Esophagus squamous epithelium (tissue), 4 donors: ENCODE measurements at regions not wholly inside any gene's neighbourhood (a gene's known extent, or its start where the extent isn't known, plus 50 kb on each side); places are given as distances from the start of the nearest gene placed in this dataset.

Experiments
- POLR2A ChIP-seq, 4 donors: fragments of 450-650 bp; IDR thresholded peaks; one replicate each; pipeline ENCODE4 v1.6.1; 2017; ENCODE audit warnings: antibody characterized with exemption in 4 of 4, mild to moderate bottlenecking in 4 of 4, moderate library complexity in 3 of 4
- TF ChIP-seq, protein P1 (sequence below), 6 experiments: fragments of 450-650 bp in 4 of 6; fragments of 200-600 bp in 2 of 6; sonication (generic) in 2 of 6; IDR thresholded peaks; one replicate each; pipeline ENCODE4 v1.5.1; 2016 to 2019; ENCODE audit warnings: antibody characterized with exemption in 6 of 6, mild to moderate bottlenecking in 4 of 6, moderate library complexity in 4 of 6

DNA sequence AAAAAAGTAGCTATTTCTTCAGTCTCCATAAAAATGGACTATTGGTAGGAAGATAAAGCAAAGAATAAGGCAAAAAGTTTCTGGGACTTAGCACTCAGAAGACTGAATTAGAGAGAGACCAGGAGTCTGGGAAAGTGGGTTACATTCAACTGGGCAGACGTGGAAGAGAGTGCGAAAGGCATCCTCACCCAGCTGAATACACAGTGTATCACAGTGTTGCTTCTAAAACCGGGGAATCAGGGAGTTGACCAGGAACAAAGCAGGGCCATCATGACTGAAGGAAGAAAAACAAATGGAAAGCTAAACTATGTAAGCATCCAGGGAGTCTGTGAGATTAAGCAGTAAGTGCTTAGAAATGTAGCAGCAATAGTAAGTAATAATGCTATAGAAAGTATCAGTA is 452.9 kb upstream of the MAN1A1 start:
- TF ChIP-seq, protein P1, sequence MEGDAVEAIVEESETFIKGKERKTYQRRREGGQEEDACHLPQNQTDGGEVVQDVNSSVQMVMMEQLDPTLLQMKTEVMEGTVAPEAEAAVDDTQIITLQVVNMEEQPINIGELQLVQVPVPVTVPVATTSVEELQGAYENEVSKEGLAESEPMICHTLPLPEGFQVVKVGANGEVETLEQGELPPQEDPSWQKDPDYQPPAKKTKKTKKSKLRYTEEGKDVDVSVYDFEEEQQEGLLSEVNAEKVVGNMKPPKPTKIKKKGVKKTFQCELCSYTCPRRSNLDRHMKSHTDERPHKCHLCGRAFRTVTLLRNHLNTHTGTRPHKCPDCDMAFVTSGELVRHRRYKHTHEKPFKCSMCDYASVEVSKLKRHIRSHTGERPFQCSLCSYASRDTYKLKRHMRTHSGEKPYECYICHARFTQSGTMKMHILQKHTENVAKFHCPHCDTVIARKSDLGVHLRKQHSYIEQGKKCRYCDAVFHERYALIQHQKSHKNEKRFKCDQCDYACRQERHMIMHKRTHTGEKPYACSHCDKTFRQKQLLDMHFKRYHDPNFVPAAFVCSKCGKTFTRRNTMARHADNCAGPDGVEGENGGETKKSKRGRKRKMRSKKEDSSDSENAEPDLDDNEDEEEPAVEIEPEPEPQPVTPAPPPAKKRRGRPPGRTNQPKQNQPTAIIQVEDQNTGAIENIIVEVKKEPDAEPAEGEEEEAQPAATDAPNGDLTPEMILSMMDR (IDR thresholded peaks at IDR 0.05), result no peak
- TF ChIP-seq POLR2A (IDR thresholded peaks at IDR 0.05), result no peak
